ENCODE measurements at regions not wholly inside any gene's neighbourhood (a gene's known extent, or its start where the extent isn't known, plus 50 kb on each side); places are given as distances from the start of the nearest gene placed in this dataset.

DNA sequence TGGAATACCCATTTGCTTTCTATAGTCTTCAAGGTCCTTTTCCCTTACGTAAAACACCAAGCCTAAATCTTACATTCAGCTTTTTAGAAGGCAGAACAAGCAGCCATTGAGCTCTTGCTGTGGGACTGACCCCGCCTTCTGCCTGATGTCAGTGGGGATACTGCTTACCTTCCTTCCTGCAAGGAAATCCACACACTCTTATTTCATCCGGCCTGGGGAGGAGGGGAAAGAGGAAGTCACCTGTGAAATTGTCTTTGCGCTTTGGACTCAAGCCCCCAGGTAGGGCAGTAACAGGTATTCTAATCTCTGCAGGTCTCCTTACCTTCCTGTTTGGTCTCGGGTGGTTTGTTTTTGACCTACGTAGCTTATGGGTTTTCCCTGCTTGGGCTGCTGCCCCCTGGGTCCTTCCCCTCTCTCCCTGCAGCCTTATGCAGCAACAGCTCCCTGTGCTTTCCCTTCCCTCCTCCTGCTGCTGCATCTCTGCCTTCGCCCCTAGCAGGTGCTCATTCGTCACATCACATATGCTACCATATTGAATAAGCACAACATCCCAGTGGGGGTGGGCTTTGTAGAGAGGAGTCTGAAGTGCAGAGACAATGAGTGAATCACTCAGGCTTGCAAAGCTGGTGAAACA is 402.5 kb upstream of the TRIB2 start:
- no peak for DNase-seq (ENCODE audit: low read depth)

DNA sequence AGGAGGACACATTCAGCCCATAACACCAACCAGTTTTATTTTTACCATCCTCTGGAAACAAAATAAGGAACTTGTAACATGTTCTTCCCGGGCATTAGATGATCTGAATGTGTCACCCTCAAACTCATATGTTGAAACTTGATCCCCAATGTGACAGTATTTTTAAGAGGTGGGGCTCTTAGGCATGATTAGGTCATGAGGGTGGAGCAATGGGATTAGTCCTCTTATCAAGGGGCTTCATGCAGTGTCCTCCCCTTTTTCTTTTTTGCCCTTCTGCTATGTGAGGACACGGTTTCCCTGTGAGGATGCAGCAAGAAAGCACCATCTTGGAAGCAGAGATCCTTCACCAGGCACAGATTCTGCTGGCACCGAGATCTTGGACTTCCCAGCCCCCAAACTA is 401.5 kb upstream of the TRIB2 start:
- no peak for DNase-seq (ENCODE audit: low read depth)

DNA sequence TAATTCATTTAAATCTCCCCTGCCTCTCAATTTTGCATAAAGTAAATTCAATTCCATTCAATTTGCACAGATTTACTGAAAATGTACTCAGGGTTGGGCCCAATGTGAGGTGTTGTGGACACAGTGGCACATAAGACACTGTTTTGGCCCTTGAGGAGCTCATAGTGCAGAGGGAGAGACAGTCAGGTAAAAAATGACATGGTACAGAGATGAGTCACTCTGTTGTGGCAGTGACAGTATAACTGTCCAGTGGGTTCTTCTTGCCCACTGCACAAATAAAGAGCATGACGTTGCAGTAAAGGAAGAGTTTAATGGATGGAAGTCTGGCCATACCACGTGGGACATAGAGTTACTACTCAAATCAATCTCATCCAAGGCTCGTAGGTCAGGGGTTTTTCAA is 400.3 kb upstream of the TRIB2 start:
- DNase-seq (ENCODE audit: low read depth), result no peak

DNA sequence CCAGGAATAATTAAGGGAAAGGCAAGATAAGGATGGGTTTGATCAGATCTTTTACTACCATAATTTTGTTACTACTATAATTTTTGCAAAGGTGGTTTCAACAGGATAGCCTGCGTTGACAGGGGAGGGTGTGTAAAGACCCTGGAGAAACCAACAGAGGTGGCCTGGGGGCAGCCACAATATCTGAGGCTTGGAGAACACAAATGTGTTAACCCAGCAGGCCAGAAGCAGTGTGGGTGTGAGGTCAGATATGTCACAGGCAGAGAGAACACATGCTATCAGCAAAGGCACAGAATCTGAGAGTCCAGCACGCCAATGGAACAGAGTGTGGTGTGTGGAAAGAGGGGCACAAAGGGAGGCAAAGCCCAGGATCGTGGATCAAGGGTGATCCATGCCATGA is 399.4 kb upstream of the TRIB2 start:
- DNase-seq (ENCODE audit: low read depth), result no peak

DNA sequence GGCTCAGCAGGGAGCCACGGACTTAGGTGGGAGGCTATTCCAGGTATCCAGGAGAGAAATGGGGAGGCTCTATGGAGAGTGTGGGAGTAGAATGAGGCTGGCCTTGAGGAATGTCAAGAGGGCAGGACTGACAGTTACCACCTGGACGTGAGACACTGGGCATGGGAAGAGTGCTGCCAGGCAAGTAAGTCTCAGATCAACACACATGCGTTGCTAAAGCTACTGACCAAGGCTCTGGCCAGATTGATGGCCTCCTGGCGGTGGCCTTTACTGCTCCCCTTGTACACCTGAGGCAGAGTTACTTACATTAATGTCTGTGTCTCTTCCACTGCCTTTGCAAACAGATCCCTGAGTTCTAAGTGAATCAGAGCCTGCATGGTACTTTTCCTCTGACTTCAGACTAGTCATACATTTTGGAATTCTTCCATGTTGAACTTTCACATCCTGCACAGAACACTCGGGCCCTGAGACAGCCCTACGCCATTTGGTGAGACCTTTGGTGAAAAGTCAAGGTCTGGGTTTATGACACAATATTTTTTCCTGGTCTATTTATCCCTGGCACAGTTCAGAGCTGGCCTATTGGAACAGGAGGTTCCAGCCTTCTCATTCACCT is 398.8 kb upstream of the TRIB2 start:
- DNase-seq (ENCODE audit: low read depth), result peak; percentile 91

DNA sequence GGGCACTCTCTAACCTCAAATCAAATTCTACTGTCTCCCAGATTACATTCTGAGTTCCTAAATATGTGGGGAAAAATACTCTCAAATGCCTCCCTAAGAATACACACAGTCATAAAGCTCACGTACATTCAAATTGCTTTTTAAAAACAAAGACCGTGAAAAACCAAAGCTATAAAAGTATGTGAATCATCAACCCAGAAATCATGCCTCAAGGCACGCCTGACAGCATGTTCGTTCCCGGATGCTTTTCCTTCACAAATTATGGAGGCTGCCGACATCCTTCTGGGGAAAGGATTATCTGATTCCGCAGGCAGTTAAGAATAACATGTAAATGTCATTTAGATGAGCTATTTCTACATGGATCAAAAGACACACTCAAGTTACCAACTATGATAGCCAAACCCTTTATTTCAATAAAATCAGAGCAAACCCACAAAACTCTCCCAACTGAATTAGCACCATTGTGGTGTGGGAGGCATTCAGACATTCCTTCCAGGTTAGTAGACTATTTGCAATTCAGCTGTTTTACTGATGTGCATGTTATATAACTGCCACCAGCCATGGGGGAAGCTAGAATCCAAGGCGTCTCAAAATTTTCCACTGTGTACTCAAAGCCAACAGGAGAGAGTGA is 398.2 kb upstream of the TRIB2 start:
- peak; percentile 86 for DNase-seq (ENCODE audit: low read depth)

DNA sequence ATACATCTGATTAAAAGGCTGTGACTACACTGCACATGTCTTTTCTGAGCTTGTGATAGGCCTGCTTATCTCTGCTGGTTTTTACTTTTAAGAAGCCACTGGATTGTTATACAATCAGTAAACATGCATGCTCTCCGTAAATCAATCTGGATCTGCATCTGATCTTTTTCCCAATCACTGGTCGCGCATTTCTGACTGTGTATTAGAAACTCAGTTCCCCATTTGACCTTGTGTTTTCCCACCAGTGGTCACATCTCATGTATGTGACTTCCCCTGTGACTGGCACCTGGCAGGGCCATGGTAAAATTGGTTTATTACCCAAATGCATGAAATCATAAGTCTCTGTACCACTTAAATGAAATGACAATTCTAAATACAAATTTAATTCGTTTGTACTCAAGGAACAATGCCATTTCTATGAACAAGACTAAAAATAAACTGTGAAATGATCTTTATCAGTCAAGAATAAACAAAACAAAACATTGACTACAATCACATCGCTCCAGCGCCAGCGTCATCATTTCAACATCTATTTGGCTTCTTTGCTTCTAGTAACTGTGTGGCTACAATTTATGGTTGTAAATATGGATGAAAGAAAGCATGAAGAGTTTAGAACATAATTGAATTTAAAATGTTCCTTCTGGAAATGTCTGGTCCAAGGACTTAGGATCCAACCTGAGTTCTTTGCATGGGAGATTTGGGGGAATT is 396.6 kb upstream of the TRIB2 start:
- no peak for DNase-seq (ENCODE audit: low read depth)

DNA sequence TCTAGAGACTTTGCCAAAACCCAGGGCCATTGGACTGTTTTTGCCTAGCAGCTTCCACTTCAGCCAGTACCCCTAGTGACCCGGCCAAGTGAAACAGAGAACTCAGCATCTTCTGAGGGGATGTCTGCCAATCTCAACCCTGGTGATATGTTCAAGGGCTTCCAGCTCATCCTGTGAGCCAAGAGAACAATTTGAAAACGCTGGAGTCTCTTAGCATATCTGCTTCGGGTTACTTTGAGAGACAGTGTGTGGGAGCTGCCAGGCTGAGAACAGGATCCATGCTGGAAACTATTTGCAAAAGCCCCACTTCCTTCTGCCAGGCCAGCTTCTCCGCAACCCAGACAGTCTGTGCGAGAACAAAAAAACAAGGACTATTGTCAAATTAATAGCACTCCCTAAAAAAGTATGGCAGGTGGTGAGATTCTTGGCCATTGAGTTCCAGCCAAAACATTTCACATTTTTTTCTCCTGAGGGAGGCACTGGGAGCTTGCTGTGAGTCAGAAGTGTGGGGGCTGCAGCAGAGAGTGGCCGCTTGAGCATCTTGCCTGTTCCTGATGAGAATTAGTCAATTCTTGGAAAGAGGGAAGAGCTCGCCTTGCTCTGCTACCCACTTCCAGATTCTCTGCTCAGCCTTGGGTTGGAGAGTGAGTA is 395.6 kb upstream of the TRIB2 start:
- peak; percentile 93 for DNase-seq (ENCODE audit: low read depth)

DNA sequence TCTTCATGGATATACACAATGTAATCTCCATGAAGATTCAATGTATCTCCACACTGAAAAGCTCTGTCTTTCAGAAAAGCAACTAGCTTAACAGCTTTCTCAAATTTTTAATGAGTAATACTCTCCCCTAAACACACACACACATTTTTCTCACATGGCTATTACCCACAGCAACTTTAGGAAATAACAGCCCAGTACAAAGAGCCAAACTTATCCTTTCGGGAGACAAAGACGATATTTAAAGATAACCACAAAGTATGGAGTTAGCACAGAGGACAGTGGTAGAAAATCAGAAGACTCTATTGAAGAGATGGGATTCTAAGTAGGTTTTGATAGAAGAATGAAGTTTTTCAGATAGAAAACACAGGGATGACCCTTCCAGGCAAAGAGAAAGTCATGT is 394.9 kb upstream of the TRIB2 start:
- DNase-seq (ENCODE audit: low read depth), result no peak

DNA sequence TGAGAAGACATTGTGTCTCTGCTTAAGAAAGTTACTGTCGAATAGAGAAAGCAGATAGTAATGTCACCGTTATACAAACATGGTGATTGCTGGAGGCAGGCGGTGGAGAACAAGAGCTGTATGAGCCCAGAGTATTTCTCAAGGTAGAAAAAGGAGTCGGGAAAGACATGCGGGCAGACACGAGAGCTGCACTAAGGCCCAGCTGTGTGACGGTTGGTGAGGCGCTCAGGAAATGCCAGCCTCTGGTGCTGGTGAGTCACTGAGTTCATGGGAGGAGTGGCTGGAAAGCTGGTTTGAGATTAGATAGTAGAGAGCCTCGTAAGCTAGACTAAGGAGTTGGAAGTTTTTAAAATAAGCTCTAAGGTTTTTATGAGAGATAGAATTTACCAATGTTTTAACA is 390.9 kb upstream of the TRIB2 start:
- no peak for DNase-seq (ENCODE audit: low read depth)

DNA sequence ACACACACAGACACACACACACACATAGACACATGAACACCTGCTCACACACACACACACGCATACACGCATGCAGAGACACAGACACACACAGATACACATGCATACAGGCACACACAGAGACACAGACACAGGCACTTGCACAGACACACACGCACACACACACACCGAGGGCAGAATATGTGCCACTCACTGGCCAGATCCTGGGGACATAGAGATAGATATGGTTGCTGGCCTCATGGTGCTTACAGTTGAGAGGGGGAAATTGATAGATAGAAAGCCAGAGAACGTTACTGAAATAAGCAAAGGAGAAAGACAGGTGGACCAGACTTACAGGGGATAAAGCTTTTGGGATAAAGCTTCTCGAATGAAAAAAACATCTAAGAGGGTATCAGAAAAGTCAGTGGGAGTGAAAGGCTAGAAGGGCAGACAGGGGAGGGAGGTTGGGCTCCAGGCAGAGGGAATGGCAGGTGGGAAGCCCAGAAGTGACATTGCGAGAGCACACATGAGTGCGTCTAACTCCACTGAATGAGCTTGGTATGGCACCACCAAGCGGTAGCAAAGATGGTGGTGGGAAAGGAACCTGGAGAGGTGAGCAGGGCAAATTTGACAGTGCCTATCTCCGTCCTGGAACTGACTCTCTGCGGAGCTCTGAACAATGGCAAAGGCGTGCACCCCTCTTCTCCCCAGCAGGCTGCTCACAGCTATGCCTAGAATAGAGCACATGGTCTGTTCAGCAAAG is 390.1 kb upstream of the TRIB2 start:
- DNase-seq (ENCODE audit: low read depth), result no peak

DNA sequence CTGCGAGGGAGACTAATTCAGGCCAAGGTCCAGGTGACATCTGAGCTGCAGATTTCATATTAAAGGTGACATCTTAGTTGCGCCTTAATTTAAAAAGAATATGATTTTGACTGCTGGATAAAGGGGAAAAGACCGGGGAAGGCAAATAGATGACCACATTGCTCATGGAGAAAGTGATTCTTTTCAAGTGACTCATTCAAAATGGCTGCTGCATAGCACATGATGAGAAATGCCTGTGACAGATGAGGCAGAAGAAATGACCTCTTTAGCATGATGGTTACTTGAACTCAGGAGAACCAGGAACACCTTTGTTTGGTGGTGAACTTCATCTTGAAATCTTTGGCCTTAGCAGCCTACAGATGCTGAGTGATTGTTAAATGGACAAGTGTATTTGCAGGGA is 385.8 kb upstream of the TRIB2 start:
- DNase-seq (ENCODE audit: low read depth), result no peak

DNA sequence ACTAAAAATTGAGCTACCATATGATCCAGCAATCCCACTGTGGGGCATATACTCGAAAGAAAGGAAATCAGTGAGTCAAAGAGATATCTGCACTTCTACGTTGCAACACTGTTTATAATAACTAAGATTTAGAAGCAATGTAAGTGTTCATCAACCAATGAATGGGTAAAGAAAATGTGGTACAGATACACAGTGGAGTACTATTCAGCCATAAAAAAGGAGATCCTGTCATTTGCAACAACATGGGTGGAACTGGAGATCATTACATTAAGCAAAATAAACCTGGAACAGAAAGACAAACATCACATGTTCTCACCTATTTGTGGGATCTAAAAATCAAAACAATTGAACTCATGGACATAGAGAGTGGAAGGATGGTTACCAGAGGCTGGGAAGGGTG is 385.0 kb upstream of the TRIB2 start:
- DNase-seq (ENCODE audit: low read depth), result no peak

DNA sequence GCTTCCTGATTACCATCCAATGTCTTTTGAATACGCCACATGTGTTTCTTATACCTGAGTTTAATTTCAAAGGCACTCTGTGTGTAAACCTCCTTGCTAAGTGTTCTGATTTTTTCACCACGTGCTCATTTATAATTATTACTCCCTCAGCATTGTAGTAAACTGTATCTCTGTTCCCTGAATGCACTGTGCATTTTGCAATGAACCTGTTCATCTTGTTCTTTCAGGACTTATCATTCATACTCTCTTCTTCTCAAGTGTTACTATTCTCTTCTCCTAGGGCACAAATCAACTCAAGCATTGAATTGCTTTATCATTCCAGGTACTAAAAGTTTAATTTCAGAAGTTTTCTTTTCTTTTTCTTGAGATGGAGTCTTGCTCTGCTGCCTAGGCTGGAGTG is 383.4 kb upstream of the TRIB2 start:
- DNase-seq (ENCODE audit: low read depth), result no peak

DNA sequence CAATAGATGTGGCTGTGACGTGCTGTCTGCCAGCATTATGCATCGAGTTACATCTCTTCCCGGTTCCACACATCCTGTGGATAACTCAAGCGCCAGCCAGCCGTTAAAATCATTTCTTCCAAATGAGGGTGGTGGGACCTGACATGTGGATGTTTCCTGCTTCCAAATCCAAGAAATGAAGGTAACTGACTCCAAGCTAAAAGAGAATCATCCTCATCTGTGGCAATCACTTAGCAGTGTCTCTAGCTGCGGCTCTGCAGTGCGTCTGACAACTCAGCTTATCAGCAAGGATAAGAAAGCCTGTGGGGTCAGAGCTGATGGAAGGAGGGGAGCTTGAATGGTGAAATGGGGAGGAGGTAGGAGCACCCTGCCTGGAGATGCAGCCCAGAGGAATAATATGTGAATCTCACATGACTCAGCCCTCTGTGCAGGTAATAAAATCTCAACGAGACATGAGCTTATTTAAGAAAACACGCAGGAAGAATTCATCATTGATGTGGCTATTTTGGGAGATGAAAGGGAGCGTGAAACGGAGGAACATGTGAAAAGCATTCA is 382.2 kb upstream of the TRIB2 start:
- DNase-seq (ENCODE audit: low read depth), result no peak

DNA sequence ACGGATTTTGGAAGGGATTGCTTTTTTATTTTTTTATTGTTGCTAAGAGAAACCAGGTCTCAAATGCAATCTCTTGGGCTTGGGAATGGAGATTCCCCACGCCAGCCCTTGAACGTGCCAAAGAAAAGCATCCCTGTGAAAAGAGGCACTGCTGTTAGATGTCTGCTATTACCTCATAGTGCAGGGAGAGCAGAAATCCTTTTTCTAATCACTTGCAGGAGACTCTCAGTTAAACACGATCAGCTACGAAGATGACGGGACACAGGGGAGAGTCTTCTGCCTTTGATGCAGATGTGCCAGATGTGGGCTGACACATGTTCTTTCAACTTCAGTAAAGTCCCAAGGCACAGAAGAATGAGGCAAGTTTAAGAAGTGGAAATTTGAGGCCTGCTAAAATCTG is 381.6 kb upstream of the TRIB2 start:
- no peak for DNase-seq (ENCODE audit: low read depth)

DNA sequence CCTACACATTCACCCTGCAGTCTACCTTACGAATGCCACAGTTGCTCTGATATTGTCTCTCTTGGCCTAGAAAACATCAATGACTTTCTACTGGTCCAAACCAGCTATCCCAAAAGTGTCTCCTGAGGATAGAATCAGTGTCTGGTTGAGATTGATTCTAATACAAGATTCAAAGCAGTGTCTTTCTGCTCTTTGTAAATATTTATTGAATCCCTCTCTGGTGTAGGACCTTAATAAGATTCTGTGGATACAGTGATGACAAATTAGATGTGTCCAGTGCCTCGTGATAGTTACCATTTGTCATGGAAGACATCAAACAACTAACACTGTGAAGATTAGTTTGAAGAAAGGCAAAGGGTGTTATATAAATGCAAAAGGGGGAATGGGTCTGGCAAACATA is 380.7 kb upstream of the TRIB2 start:
- DNase-seq (ENCODE audit: low read depth), result no peak

DNA sequence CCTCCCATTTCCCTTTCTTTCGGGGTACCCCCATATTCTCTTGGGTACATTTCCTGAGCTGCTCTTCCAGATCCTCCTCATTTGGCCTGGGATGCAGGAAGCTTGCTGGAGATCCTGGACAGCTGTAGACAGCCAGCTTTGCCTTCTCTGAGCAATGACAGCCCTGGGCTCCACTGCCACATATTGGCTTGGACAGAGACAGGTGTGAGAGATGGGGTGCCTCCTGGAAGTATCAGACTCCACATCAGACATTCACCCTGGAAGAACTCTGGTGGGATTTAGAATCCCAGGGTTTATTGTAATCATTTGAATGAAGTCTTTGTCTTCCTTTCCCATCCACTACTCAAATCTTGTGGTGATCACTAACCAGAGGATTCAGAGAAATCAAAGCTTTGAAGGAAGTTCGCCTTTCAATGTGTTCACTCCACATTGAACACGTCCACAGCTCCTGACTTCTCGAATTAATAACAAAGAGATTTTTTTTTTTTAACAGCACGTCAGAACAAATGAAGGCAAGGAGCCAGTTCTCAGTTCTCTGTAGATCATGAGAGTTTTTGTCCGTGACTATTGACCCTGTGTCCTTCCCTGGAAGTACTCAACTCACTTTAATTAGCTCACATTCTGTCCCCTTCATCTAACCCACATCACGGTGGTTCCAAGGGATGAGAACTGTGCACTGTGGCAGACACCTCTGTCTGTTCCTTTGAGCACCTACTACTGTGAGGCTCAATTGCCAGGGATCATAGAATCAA is 377.6 kb upstream of the TRIB2 start:
- no peak for DNase-seq (ENCODE audit: low read depth)

DNA sequence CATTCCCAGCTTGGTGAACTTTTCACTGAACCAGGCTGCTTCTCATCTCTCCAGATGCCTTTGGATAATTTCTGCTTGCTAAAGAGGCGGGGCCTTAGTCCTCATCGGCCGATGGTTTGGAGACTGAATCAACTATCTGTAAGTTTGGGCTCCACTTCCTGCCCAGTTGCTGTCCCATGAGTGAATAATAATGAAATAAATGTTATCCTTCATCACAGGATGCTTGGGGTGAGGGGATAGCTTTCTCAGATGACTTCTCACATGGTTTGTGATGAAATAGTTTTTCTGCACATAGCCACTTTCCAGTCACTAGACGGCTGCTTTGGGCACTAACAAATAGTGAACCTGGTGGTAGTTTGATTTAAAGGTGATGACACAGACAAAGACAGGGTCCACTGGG is 376.6 kb upstream of the TRIB2 start:
- peak; percentile 61 for DNase-seq (ENCODE audit: low read depth)

DNA sequence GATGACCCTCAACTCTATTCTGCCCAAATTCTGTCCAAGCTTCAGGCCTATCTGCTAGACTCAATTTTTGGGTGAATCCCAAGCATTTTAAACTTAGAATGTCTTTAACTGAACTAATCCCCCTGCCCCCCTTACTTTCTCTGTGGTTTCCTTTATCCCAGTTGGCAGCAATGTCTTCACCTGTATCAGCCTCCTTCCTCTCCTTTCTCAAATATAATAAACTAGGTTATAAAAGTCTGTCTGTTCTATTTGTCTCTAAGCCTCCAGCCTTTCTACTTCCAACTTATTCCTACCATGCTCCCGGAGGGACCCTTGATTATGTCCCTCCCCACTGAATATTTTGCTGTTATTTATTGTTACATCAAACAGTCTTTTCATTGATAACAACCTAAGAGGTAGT is 375.5 kb upstream of the TRIB2 start:
- DNase-seq (ENCODE audit: low read depth), result no peak

DNA sequence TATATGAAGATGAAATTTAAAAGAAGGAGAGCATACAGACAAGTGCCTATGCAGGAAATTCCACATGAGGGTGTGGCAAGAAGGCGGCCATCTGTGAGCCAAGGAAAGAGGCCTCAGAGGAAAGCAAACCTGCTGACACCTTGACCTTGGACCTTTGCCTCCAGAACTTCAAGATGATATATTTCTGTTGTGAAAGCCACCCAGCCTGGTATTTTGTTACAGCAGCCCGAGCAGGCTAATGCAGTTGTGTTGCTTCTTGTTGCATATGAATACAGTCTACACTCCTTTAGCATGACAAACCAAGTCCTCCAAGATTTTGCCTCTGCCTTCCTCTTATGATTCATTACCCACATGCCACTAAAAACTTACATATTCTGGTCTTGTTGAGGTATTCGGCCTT is 374.8 kb upstream of the TRIB2 start:
- no peak for DNase-seq (ENCODE audit: low read depth)
